BLaER1 (cell line): ENCODE measurements at regions not wholly inside any gene's neighbourhood (a gene's known extent, or its start where the extent isn't known, plus 50 kb on each side); places are given as distances from the start of the nearest gene placed in this dataset.
"Not testable (repeated sequence)": the region's sequence is repeated elsewhere in the genome, so short reads cannot be mapped to it uniquely, and the experiment has no call there.

ENCODE experiments used
- H3K27ac ChIP-seq: shearing (Covaris generic); formaldehyde crosslinking; 2 replicates; pipeline ENCODE4 v1.8.1; 2022
- H3K27me3 ChIP-seq: shearing (Covaris generic); formaldehyde crosslinking; 2 replicates; pipeline ENCODE4 v1.8.1; 2022
- H3K36me3 ChIP-seq: shearing (Covaris generic); formaldehyde crosslinking; 2 replicates; pipeline ENCODE4 v1.8.1; 2022
- H3K4me1 ChIP-seq: shearing (Covaris generic); formaldehyde crosslinking; 2 replicates; pipeline ENCODE4 v1.8.1; 2022
- H3K4me2 ChIP-seq: shearing (Covaris generic); formaldehyde crosslinking; 2 replicates; pipeline ENCODE4 v1.8.1; 2022
- H3K4me3 ChIP-seq: shearing (Covaris generic); formaldehyde crosslinking; 2 replicates; pipeline ENCODE4 v1.8.1; 2022
- H3K9ac ChIP-seq: shearing (Covaris generic); formaldehyde crosslinking; 2 replicates; pipeline ENCODE4 v1.8.1; 2022
- H3K9me3 ChIP-seq: shearing (Covaris generic); formaldehyde crosslinking; 2 replicates; pipeline ENCODE4 v1.8.1; 2022
- H4K20me1 ChIP-seq: shearing (Covaris generic); formaldehyde crosslinking; 2 replicates; pipeline ENCODE4 v1.8.1; 2022
- Cebpa-rat ChIP-seq: shearing (Covaris generic); IDR thresholded peaks from 2 replicates; pipeline ENCODE4 v1.8.1; 2022

GRCh38 chr10:42533866-42534265 is 104.5 kb downstream of the ZNF33B start:
- H3K4me3 ChIP-seq, H3K27me3 ChIP-seq, H4K20me1 ChIP-seq, H3K9ac ChIP-seq, H3K4me1 ChIP-seq, H3K27ac ChIP-seq, H3K4me2 ChIP-seq: not testable (repeated sequence)
- H3K9me3 ChIP-seq = peaks cover 78% of the 10 kb centered on the region
- peaks cover 23% of the 10 kb centered on the region for H3K36me3 ChIP-seq

GRCh38 chr10:42532996-42533395 is 105.4 kb downstream of the ZNF33B start:
- Histone ChIP-seq H3K27ac (no peak overlapping the region), H4K20me1 (no peaks in the 10 kb centered on the region), H3K4me3 (no peak overlapping the region), H3K4me1 (no peaks in the 10 kb centered on the region), H3K36me3 (peaks cover 14% of the 10 kb centered on the region), H3K27me3 (no peaks in the 10 kb centered on the region), H3K4me2 (no peak overlapping the region), H3K9ac (no peak overlapping the region), H3K9me3 (peaks cover 69% of the 10 kb centered on the region)
- no peak for TF ChIP-seq Cebpa-rat

GRCh38 chr10:42523098-42523497 is 115.3 kb downstream of the ZNF33B start:
- no peaks in the 10 kb centered on the region for H3K27me3 ChIP-seq
- no peak overlapping the region for H3K4me2 ChIP-seq
- no peak for TF ChIP-seq Cebpa-rat
- H3K36me3 ChIP-seq = peaks cover 77% of the 10 kb centered on the region
- no peak overlapping the region for H3K27ac ChIP-seq
- no peaks in the 10 kb centered on the region for H4K20me1 ChIP-seq
- H3K9ac ChIP-seq = no peak overlapping the region
- H3K9me3 ChIP-seq = peaks cover 88% of the 10 kb centered on the region
- H3K4me3 ChIP-seq = no peak overlapping the region
- H3K4me1 ChIP-seq = no peaks in the 10 kb centered on the region

- peaks cover 89% of the 10 kb centered on the region for H3K36me3 ChIP-seq
- H3K9me3 ChIP-seq = peaks cover 100% of the 10 kb centered on the region
- no peak overlapping the region for H3K4me3 ChIP-seq
Measured at GRCh38 chr10:42519761-42520460, 118.5 kb downstream of the ZNF33B start.

GRCh38 chr10:42519079-42519478 is 119.3 kb downstream of the ZNF33B start:
- Histone ChIP-seq H3K4me1 (no peaks in the 10 kb centered on the region), H4K20me1 (no peaks in the 10 kb centered on the region), H3K27me3 (no peaks in the 10 kb centered on the region), H3K4me3 (no peak overlapping the region), H3K9me3 (peaks cover 100% of the 10 kb centered on the region), H3K4me2 (no peak overlapping the region), H3K36me3 (peaks cover 81% of the 10 kb centered on the region), H3K27ac (no peak overlapping the region), H3K9ac (no peak overlapping the region)
- no peak for TF ChIP-seq Cebpa-rat

More at GRCh38 chr10:42519761-42520460, 118.5 kb downstream of the ZNF33B start:
- no peak overlapping the region for H3K9ac ChIP-seq
- no peak overlapping the region for H3K27ac ChIP-seq
- no peaks in the 10 kb centered on the region for H3K4me1 ChIP-seq
- TF ChIP-seq Cebpa-rat = no peak
- H3K4me2 ChIP-seq = no peak overlapping the region
- no peaks in the 10 kb centered on the region for H4K20me1 ChIP-seq
- H3K27me3 ChIP-seq = no peaks in the 10 kb centered on the region

GRCh38 chr10:42513921-42514320 is 124.4 kb downstream of the ZNF33B start:
- Histone ChIP-seq H3K9me3 (peaks cover 57% of the 10 kb centered on the region), H3K27me3 (no peaks in the 10 kb centered on the region), H4K20me1 (no peaks in the 10 kb centered on the region), H3K4me3 (no peak overlapping the region), H3K4me1 (no peaks in the 10 kb centered on the region), H3K9ac (no peak overlapping the region), H3K4me2 (no peak overlapping the region), H3K27ac (no peak overlapping the region), H3K36me3 (peaks cover 29% of the 10 kb centered on the region)
- no peak for TF ChIP-seq Cebpa-rat

- H3K36me3 ChIP-seq = no peaks in the 10 kb centered on the region
- no peaks in the 10 kb centered on the region for H4K20me1 ChIP-seq
- H3K9ac ChIP-seq = no peak overlapping the region
- no peak overlapping the region for H3K27ac ChIP-seq
- no peak for TF ChIP-seq Cebpa-rat
- H3K9me3 ChIP-seq = peaks cover 12% of the 10 kb centered on the region
- no peaks in the 10 kb centered on the region for H3K4me1 ChIP-seq
- no peaks in the 10 kb centered on the region for H3K27me3 ChIP-seq
- no peak overlapping the region for H3K4me2 ChIP-seq
- no peak overlapping the region for H3K4me3 ChIP-seq
Measured at GRCh38 chr10:42491801-42492200, 146.6 kb downstream of the ZNF33B start.

- Histone ChIP-seq H3K4me3 (no peak overlapping the region), H3K36me3 (no peaks in the 10 kb centered on the region), H3K27me3 (no peaks in the 10 kb centered on the region), H4K20me1 (no peaks in the 10 kb centered on the region), H3K4me2 (no peak overlapping the region), H3K9ac (no peak overlapping the region), H3K4me1 (no peaks in the 10 kb centered on the region), H3K9me3 (peaks cover 14% of the 10 kb centered on the region), H3K27ac (no peak overlapping the region)
- no peak for TF ChIP-seq Cebpa-rat
Measured at GRCh38 chr10:42491001-42491592, 147.3 kb downstream of the ZNF33B start.

GRCh38 chr10:42490368-42490767 is 148.0 kb downstream of the ZNF33B start:
- H3K27me3 ChIP-seq = no peaks in the 10 kb centered on the region
- no peak overlapping the region for H3K27ac ChIP-seq
- H3K4me3 ChIP-seq = no peak overlapping the region
- no peaks in the 10 kb centered on the region for H3K36me3 ChIP-seq
- TF ChIP-seq Cebpa-rat = no peak
- H3K4me2 ChIP-seq = no peak overlapping the region
- peaks cover 14% of the 10 kb centered on the region for H3K9me3 ChIP-seq
- no peaks in the 10 kb centered on the region for H3K4me1 ChIP-seq
- H3K9ac ChIP-seq = no peak overlapping the region
- H4K20me1 ChIP-seq = no peaks in the 10 kb centered on the region

- no peaks in the 10 kb centered on the region for H3K4me1 ChIP-seq
- peaks cover 9% of the 10 kb centered on the region for H3K9me3 ChIP-seq
- no peak overlapping the region for H3K4me2 ChIP-seq
- TF ChIP-seq Cebpa-rat = no peak
- H3K9ac ChIP-seq = no peak overlapping the region
- H3K27ac ChIP-seq = no peak overlapping the region
- H3K27me3 ChIP-seq = no peaks in the 10 kb centered on the region
- H3K36me3 ChIP-seq = no peaks in the 10 kb centered on the region
- no peak overlapping the region for H3K4me3 ChIP-seq
- no peaks in the 10 kb centered on the region for H4K20me1 ChIP-seq
Measured at GRCh38 chr10:42488416-42488815, 150.0 kb downstream of the ZNF33B start.
